Peyer's patch (tissue), 4 donors: ENCODE measurements at regions not wholly inside any gene's neighbourhood (a gene's known extent, or its start where the extent isn't known, plus 50 kb on each side); places are given as distances from the start of the nearest gene placed in this dataset.

Experiments used
- CTCF ChIP-seq, 6 experiments: fragments of 450-650 bp in 4 of 6; fragments of 200-600 bp in 2 of 6; sonication (generic) in 1 of 6; IDR thresholded peaks; one replicate each; pipeline ENCODE4 v1.5.1; 2017 to 2019; ENCODE audit warnings: antibody characterized with exemption in 6 of 6, mild to moderate bottlenecking in 3 of 6, moderate library complexity in 1 of 6
- POLR2A ChIP-seq, 2 donors: fragments of 450-650 bp; IDR thresholded peaks; one replicate each; pipeline ENCODE4 v1.5.1; 2017; ENCODE audit warnings: antibody characterized with exemption in 2 of 2, mild to moderate bottlenecking in 2 of 2, moderate library complexity in 2 of 2

- no peak for TF ChIP-seq CTCF (IDR thresholded peaks at IDR 0.05)
- TF ChIP-seq POLR2A (IDR thresholded peaks at IDR 0.05) = no peak
These were observed 428.5 kb upstream of the TMPRSS15 start for GRCh38 chr21:18831942-18832676.
